ENCODE measurements at regions not wholly inside any gene's neighbourhood (a gene's known extent, or its start where the extent isn't known, plus 50 kb on each side); places are given as distances from the start of the nearest gene placed in this dataset.

DNA sequence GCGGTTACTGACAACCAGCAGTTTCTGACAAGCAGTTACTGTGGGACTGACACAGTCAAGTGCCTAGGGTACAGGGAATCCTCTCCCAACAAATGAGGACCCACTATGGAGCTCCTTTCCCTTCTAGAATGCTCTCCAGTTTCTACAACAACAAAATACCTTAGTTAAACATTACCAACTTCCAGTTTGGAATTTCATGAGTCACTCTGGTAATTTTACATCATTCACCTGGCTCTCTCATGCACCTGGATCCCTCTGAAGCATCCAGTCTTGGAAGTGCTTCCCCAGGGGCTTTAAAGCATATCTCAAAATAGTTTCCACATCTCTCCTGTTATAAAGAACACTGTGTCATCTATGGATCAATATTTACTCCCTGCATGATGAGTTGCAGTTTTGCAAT is 286.7 kb upstream of the SPTLC3 start:
- no peaks in the 10 kb centered on the region for H3K36me3 ChIP-seq
- H3K4me3 ChIP-seq = no peak overlapping the region
- no peak overlapping the region for H3K27ac ChIP-seq
- no peaks in the 10 kb centered on the region for H3K4me1 ChIP-seq
- no peaks in the 10 kb centered on the region for H3K27me3 ChIP-seq
- no peaks in the 10 kb centered on the region for H3K9me3 ChIP-seq
- DNase-seq (ENCODE audit: low spot score in 2 of 2) = no peak
- intact Hi-C loops (cut with DNase I) = loop anchor here (5.0 kb wide), 1 partner anchor 40 kb away; no protein-coding TSS in a partner anchor
- TF ChIP-seq, protein P1, sequence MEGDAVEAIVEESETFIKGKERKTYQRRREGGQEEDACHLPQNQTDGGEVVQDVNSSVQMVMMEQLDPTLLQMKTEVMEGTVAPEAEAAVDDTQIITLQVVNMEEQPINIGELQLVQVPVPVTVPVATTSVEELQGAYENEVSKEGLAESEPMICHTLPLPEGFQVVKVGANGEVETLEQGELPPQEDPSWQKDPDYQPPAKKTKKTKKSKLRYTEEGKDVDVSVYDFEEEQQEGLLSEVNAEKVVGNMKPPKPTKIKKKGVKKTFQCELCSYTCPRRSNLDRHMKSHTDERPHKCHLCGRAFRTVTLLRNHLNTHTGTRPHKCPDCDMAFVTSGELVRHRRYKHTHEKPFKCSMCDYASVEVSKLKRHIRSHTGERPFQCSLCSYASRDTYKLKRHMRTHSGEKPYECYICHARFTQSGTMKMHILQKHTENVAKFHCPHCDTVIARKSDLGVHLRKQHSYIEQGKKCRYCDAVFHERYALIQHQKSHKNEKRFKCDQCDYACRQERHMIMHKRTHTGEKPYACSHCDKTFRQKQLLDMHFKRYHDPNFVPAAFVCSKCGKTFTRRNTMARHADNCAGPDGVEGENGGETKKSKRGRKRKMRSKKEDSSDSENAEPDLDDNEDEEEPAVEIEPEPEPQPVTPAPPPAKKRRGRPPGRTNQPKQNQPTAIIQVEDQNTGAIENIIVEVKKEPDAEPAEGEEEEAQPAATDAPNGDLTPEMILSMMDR (IDR thresholded peaks at IDR 0.05) = no peak

DNA sequence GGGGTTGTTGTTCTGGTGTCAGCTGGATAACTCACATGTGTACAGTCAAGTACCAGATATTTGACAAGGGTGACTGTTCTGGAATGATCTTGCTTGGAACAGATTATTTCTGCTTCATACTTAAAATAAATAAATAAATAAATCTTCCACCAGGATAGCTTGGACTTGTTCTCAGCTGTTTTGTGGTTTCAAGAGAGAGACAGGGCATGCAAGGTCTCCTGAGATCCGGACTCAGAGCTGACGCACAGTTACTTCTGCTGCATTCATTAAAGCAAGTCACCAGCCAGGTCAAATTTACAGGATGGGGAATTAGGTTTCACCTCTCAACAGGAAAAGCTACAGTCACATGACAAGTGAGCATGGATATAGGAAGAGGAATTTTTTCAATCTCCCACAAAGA is 285.0 kb upstream of the SPTLC3 start:
- Histone ChIP-seq H3K36me3 (no peaks in the 10 kb centered on the region), H3K9me3 (no peaks in the 10 kb centered on the region), H3K27me3 (no peaks in the 10 kb centered on the region), H3K4me1 (no peaks in the 10 kb centered on the region), H3K27ac (no peak overlapping the region), H3K4me3 (no peak overlapping the region)
- intact Hi-C loops (cut with DNase I) = loop anchor here (5.0 kb wide), 1 partner anchor 38 kb away; no protein-coding TSS in a partner anchor
- DNase-seq (ENCODE audit: low spot score in 2 of 2) = no peak
- TF ChIP-seq, protein P1 (IDR thresholded peaks at IDR 0.05) = no peak

DNA sequence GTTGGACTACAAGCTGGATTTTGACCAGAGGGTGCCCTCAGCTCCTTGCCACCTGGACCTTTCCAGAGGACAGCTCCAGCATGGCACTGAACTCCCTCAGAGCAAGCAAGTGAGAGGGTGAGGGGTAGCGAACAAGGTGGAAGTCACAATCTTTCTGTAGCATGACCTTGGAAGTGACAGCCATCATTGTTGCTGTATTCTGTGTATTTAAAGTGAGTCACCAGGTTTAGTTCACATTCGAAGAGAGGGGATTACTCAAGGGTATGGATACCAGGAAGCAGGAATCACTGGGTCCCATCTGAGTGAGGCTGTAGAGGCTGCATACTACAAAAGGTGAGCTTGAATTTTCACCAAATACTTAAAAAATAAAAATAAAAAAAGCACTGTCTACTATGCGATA is 280.0 kb upstream of the SPTLC3 start:
- DNase-seq (ENCODE audit: low spot score in 2 of 2) = no peak

DNA sequence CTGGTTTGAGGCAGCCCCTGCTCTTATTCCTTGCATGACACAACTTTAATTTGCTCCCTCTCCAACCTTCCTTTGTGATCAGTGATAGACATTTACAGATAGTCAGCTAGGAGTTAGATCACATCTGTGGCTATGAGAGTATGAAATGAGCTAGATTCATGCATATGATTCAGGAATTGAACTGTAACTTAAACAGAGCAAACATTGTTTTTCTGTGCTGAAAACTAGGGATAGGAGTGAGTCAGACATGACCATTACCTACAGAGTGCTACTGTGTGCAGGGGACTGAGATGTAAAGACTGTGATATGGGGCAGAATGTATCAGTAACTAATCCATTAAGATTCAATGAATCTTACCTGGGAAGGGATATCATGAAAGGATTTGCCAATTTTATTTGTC is 279.4 kb upstream of the SPTLC3 start:
- DNase-seq (ENCODE audit: low spot score in 2 of 2) = no peak
- no peak overlapping the region for H3K4me3 ChIP-seq
- intact Hi-C loops (cut with DNase I) = no loop called here
- H3K27me3 ChIP-seq = no peaks in the 10 kb centered on the region
- TF ChIP-seq, protein P1 (IDR thresholded peaks at IDR 0.05) = no peak
- H3K9me3 ChIP-seq = no peaks in the 10 kb centered on the region
- H3K27ac ChIP-seq = no peak overlapping the region
- H3K36me3 ChIP-seq = no peaks in the 10 kb centered on the region
- no peaks in the 10 kb centered on the region for H3K4me1 ChIP-seq

More for the DNA sequence above, 280.0 kb upstream of the SPTLC3 start:
- intact Hi-C loops (cut with DNase I) = no loop called here
- Histone ChIP-seq H3K27ac (no peak overlapping the region), H3K9me3 (no peaks in the 10 kb centered on the region), H3K36me3 (no peaks in the 10 kb centered on the region), H3K4me1 (no peaks in the 10 kb centered on the region), H3K27me3 (no peaks in the 10 kb centered on the region), H3K4me3 (no peak overlapping the region)
- TF ChIP-seq, protein P1 (IDR thresholded peaks at IDR 0.05) = no peak

DNA sequence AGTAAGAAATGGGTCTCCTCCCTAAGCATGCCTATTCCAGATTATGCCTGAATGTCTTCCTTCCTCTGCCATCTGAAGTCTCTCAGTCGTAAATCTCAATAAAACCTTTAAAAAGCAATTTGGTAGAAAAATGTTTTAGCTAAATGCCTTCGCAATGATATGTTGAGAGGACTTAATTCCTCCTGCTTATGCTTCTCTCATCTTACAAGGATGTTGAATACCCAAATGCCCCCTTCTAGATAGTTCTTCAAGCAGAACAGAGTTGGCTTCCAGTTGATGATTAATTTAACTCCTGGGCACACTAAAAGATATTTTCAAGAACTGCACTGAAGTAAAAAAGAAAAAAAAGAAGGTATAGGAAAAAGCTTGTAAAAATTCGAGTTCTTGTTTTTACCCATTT is 275.0 kb upstream of the SPTLC3 start:
- Histone ChIP-seq H3K9me3 (no peaks in the 10 kb centered on the region), H3K36me3 (no peaks in the 10 kb centered on the region), H3K27me3 (no peaks in the 10 kb centered on the region), H3K4me3 (no peak overlapping the region), H3K4me1 (peaks cover 9 to 20% of the 10 kb centered on the region in 2 donors), H3K27ac (no peak overlapping the region)
- no peak for DNase-seq (ENCODE audit: low spot score in 2 of 2)
- intact Hi-C loops (cut with DNase I) = loop anchor here (1.0 kb wide), 1 partner anchor 1050 kb away; the partner anchor contains the start of gene ESF1
- TF ChIP-seq, protein P1 (IDR thresholded peaks at IDR 0.05) = no peak

DNA sequence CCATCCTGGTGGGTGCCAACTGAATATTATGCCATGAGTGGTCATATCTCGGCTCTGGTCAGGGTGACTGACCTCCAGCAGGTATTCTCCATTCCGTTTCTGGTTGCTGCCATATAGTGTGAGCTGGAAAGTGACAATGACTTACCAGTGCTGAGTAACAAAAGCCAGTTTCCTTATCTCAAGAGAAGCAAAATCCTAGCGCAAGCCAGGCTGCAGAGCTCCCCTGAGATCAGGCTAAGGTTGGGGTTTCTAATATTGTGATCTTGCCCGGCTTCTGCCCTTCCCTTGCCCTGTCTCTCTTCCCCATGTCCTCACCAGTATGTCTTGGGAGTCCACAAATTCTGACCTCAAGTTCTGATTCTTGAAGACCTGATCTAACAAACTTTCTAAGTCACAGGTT is 271.3 kb upstream of the SPTLC3 start:
- no peaks in the 10 kb centered on the region for H3K9me3 ChIP-seq
- H3K27me3 ChIP-seq = no peaks in the 10 kb centered on the region
- no peaks in the 10 kb centered on the region for H3K36me3 ChIP-seq
- intact Hi-C loops (cut with DNase I) = no loop called here
- TF ChIP-seq, protein P1 (IDR thresholded peaks at IDR 0.05) = no peak
- H3K4me1 ChIP-seq = peaks cover 9 to 25% of the 10 kb centered on the region in 2 donors
- no peak overlapping the region for H3K4me3 ChIP-seq
- peak overlapping the region; percentile 94 to 96 for H3K27ac ChIP-seq
- no peak for DNase-seq (ENCODE audit: low spot score in 2 of 2)
